DND-41 (cell line): ENCODE measurements at regions not wholly inside any gene's neighbourhood (a gene's known extent, or its start where the extent isn't known, plus 50 kb on each side); places are given as distances from the start of the nearest gene placed in this dataset.

ENCODE experiments used
- ATAC-seq: fragments of 200-7000 bp; cut with Tn5 transposase; 3 replicates; pipeline ENCODE4 v1.9.1; 2021; ENCODE audit warnings: low read depth; ENCODE audit not compliant: insufficient read depth
- DNase-seq: peaks from one replicate; pipeline ENCODE4 v3.0.0-alpha.2; 2020
- H2AFZ ChIP-seq: 2 replicates; pipeline ENCODE4 v1.6.0; 2012; ENCODE audit warnings: low read depth, low read length
- H3K27ac ChIP-seq: 2 replicates; pipeline ENCODE4 v1.5.1; 2012; ENCODE audit warnings: low read length, inconsistent platforms
- H3K27me3 ChIP-seq: fragments of 200-600 bp; sonication (generic); 2 replicates; pipeline ENCODE4 v1.6.0; 2012; ENCODE audit warnings: low read length, mild to moderate bottlenecking, inconsistent platforms; ENCODE audit not compliant: insufficient read depth, poor library complexity
- H3K36me3 ChIP-seq: 2 replicates; pipeline ENCODE4 v1.5.1; 2012; ENCODE audit warnings: low read length, inconsistent platforms; ENCODE audit not compliant: insufficient read depth
- H3K4me1 ChIP-seq: 2 replicates; pipeline ENCODE4 v1.5.1; 2012; ENCODE audit warnings: mild to moderate bottlenecking, low read length; ENCODE audit not compliant: insufficient read depth
- H3K4me2 ChIP-seq: 2 replicates; pipeline ENCODE4 v1.6.0; 2012; ENCODE audit warnings: mild to moderate bottlenecking, moderate library complexity, low read length, inconsistent platforms; ENCODE audit not compliant: insufficient read depth
- H3K4me3 ChIP-seq, 2 experiments: fragments of 200-600 bp in 1 of 2; shearing (Covaris generic) in 1 of 2; 2 replicates each; pipeline ENCODE4 v1.5.1; 2012 to 2016; ENCODE audit warnings: inconsistent platforms in 2 of 2, low read length in 2 of 2, mild to moderate bottlenecking in 2 of 2, low read depth in 1 of 2, moderate library complexity in 1 of 2
- H3K79me2 ChIP-seq: 2 replicates; pipeline ENCODE4 v1.6.0; 2012; ENCODE audit warnings: low read length, inconsistent platforms; ENCODE audit not compliant: insufficient read depth
- H3K9ac ChIP-seq: 2 replicates; pipeline ENCODE4 v1.6.0; 2012; ENCODE audit warnings: low read depth, mild to moderate bottlenecking, inconsistent platforms, low read length, moderate library complexity
- H3K9me3 ChIP-seq: 2 replicates; pipeline ENCODE4 v1.5.1; 2012; ENCODE audit warnings: low read length, moderate library complexity, mild to moderate bottlenecking, inconsistent platforms; ENCODE audit not compliant: insufficient read depth, severe bottlenecking
- H4K20me1 ChIP-seq: 2 replicates; pipeline ENCODE4 v1.6.0; 2012; ENCODE audit warnings: low read length; ENCODE audit not compliant: insufficient read depth
- EZH2 ChIP-seq: IDR thresholded peaks from 3 replicates; pipeline ENCODE4 v1.6.1; 2012; ENCODE audit warnings: borderline replicate concordance, low read depth, mild to moderate bottlenecking, moderate library complexity, low read length, inconsistent platforms; ENCODE audit not compliant: severe bottlenecking
- TF ChIP-seq, protein P1 (sequence below): IDR thresholded peaks from 2 replicates; pipeline ENCODE4 v1.5.1; 2012; ENCODE audit warnings: borderline replicate concordance, low read length, moderate library complexity, mild to moderate bottlenecking; ENCODE audit not compliant: poor library complexity, severe bottlenecking; ENCODE audit errors: extremely low read depth

- Histone ChIP-seq H3K36me3 (no peaks in the 10 kb centered on the region), H3K4me3 (no peak overlapping the region), H3K4me2 (no peak overlapping the region), H3K27ac (no peak overlapping the region), H3K27me3 (no peaks in the 10 kb centered on the region), H3K9me3 (no peaks in the 10 kb centered on the region), H2AFZ (no peak overlapping the region), H3K9ac (no peak overlapping the region), H3K79me2 (no peaks in the 10 kb centered on the region), H3K4me1 (no peaks in the 10 kb centered on the region), H4K20me1 (no peaks in the 10 kb centered on the region)
- DNase-seq (no peak), ATAC-seq (no peak)
- TF ChIP-seq, protein P1, sequence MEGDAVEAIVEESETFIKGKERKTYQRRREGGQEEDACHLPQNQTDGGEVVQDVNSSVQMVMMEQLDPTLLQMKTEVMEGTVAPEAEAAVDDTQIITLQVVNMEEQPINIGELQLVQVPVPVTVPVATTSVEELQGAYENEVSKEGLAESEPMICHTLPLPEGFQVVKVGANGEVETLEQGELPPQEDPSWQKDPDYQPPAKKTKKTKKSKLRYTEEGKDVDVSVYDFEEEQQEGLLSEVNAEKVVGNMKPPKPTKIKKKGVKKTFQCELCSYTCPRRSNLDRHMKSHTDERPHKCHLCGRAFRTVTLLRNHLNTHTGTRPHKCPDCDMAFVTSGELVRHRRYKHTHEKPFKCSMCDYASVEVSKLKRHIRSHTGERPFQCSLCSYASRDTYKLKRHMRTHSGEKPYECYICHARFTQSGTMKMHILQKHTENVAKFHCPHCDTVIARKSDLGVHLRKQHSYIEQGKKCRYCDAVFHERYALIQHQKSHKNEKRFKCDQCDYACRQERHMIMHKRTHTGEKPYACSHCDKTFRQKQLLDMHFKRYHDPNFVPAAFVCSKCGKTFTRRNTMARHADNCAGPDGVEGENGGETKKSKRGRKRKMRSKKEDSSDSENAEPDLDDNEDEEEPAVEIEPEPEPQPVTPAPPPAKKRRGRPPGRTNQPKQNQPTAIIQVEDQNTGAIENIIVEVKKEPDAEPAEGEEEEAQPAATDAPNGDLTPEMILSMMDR = no peak
- no peak for TF ChIP-seq EZH2
Observed at GRCh38 chr12:42769455-42769854, 179.9 kb upstream of the PRICKLE1 start.

- no peaks in the 10 kb centered on the region for H3K36me3 ChIP-seq
- no peaks in the 10 kb centered on the region for H3K27me3 ChIP-seq
- no peaks in the 10 kb centered on the region for H3K4me1 ChIP-seq
- H3K27ac ChIP-seq = no peak overlapping the region
- H3K9ac ChIP-seq = no peak overlapping the region
- DNase-seq = no peak
- no peaks in the 10 kb centered on the region for H4K20me1 ChIP-seq
- no peaks in the 10 kb centered on the region for H3K9me3 ChIP-seq
- TF ChIP-seq, protein P1 = no peak
- TF ChIP-seq EZH2 = no peak
- H3K4me2 ChIP-seq = no peak overlapping the region
- ATAC-seq = no peak
- no peak overlapping the region for H2AFZ ChIP-seq
- H3K79me2 ChIP-seq = no peaks in the 10 kb centered on the region
- no peak overlapping the region for H3K4me3 ChIP-seq
Observed at GRCh38 chr12:42767998-42768397, 178.5 kb upstream of the PRICKLE1 start.

DNA sequence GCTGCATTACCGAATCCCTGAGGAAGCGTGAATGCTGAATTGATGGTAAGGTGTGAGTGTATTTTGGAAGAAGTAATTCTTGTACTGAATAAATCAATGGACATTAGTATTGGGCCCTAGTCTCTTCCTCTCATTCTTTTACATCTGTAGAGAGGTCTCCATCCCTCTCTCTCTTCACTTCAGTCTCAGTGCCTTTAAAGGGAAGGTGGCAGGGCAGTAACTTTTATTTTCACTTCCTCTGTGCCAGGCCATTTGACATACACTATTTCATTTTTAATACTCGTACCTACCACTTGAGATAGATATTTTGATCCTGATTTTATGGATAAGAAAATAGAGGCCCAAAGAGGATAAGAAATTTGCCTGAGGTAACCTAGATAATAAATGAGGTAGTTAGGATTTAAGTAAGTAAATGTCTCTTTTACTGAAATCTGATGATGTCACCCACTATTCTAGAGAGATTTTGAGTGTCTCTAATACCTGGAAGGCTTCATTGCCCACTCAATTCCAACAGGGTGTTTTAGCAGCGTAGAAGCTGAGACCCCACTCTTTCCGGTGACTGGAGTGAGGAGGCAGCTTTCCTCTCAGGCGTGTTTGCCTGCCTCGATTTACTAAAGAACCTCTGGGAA is 177.9 kb upstream of the PRICKLE1 start:
- Histone ChIP-seq H3K4me3 (no peak overlapping the region), H3K27me3 (no peaks in the 10 kb centered on the region), H2AFZ (no peak overlapping the region), H3K9me3 (no peaks in the 10 kb centered on the region), H3K9ac (no peak overlapping the region), H3K4me2 (no peak overlapping the region), H3K4me1 (no peaks in the 10 kb centered on the region), H3K79me2 (no peaks in the 10 kb centered on the region), H3K27ac (no peak overlapping the region), H4K20me1 (no peaks in the 10 kb centered on the region), H3K36me3 (no peaks in the 10 kb centered on the region)
- no peak for ATAC-seq
- DNase-seq = no peak
- no peak for TF ChIP-seq EZH2

DNA sequence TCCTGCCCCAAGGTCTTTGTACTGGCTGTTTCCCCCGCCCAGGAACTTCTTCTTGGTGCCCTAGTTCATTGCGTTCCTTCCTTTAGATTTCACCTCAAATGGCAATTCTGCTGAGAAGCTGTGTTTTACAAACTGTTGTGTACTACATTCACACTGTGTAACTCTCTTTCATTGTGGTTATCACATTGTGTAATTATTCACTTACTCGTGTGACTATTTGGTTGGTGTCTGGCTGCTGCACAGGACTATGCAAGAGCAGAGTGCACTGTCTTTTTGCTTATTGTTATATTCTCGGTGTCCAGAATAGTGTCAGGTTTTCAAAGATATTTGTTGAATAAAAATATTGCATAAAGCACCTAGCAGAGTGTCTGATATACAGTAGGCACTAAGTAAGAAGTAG is 177.2 kb upstream of the PRICKLE1 start:
- DNase-seq = no peak
- no peaks in the 10 kb centered on the region for H3K36me3 ChIP-seq
- no peaks in the 10 kb centered on the region for H4K20me1 ChIP-seq
- H3K27me3 ChIP-seq = no peaks in the 10 kb centered on the region
- no peak overlapping the region for H3K27ac ChIP-seq
- no peak overlapping the region for H3K9ac ChIP-seq
- H3K79me2 ChIP-seq = no peaks in the 10 kb centered on the region
- H3K4me1 ChIP-seq = no peaks in the 10 kb centered on the region
- no peaks in the 10 kb centered on the region for H3K9me3 ChIP-seq
- no peak for ATAC-seq
- H3K4me2 ChIP-seq = no peak overlapping the region
- H2AFZ ChIP-seq = no peak overlapping the region
- TF ChIP-seq, protein P1 = no peak
- no peak for TF ChIP-seq EZH2
- H3K4me3 ChIP-seq = no peak overlapping the region
